Mesenchymal stem cell (in vitro differentiated cells and primary cell): ENCODE measurements at regions not wholly inside any gene's neighbourhood (a gene's known extent, or its start where the extent isn't known, plus 50 kb on each side); places are given as distances from the start of the nearest gene placed in this dataset.

Experiments used
- DNase-seq: peaks from one replicate; pipeline ENCODE4 v3.0.0-alpha.2; 2013
- H2AFZ ChIP-seq: one replicate; pipeline ENCODE4 v1.6.1; 2013; ENCODE audit warnings: low read depth, mild to moderate bottlenecking, control low read depth, inconsistent platforms, low read length, moderate library complexity
- H2AK5ac ChIP-seq: 2 replicates; pipeline ENCODE4 v1.6.1; 2013; ENCODE audit warnings: low read length, moderate library complexity, mild to moderate bottlenecking, inconsistent platforms; ENCODE audit not compliant: severe bottlenecking
- H2BK120ac ChIP-seq: one replicate; pipeline ENCODE4 v1.6.1; 2013; ENCODE audit warnings: low read depth, mild to moderate bottlenecking, inconsistent platforms, low read length, moderate library complexity
- H2BK12ac ChIP-seq, 2 experiments: one replicate each; pipeline ENCODE4 v1.6.1; 2013; ENCODE audit warnings: inconsistent platforms in 2 of 2, low read length in 2 of 2, mild to moderate bottlenecking in 2 of 2, moderate library complexity in 2 of 2, control low read depth in 1 of 2
- H2BK15ac ChIP-seq: one replicate; pipeline ENCODE4 v1.6.1; 2013; ENCODE audit warnings: mild to moderate bottlenecking, low read depth, inconsistent platforms; ENCODE audit not compliant: poor library complexity, severe bottlenecking
- H2BK5ac ChIP-seq: 2 replicates; pipeline ENCODE4 v1.6.1; 2013; ENCODE audit warnings: low read depth, mild to moderate bottlenecking, low read length, control low read depth, inconsistent platforms; ENCODE audit not compliant: poor library complexity, severe bottlenecking
- H3K14ac ChIP-seq, 2 experiments: one replicate each; pipeline ENCODE4 v1.6.1; 2013; ENCODE audit warnings: inconsistent platforms in 2 of 2, low read length in 2 of 2, control low read depth in 1 of 2, mild to moderate bottlenecking in 1 of 2, moderate library complexity in 1 of 2
- H3K18ac ChIP-seq, 2 experiments: one replicate each; pipeline ENCODE4 v1.6.1; 2013; ENCODE audit warnings: inconsistent platforms in 2 of 2, low read length in 2 of 2, control low read depth in 1 of 2, low read depth in 1 of 2, mild to moderate bottlenecking in 1 of 2
- H3K23ac ChIP-seq, 2 experiments: one replicate each; pipeline ENCODE4 v1.6.1; 2013; ENCODE audit warnings: inconsistent platforms in 2 of 2, low read length in 2 of 2, mild to moderate bottlenecking in 2 of 2, moderate library complexity in 2 of 2, control low read depth in 1 of 2
- H3K27ac ChIP-seq: 2 replicates; pipeline ENCODE4 v1.5.1; 2013; ENCODE audit warnings: mild to moderate bottlenecking, moderate library complexity, low read length, control low read depth, inconsistent platforms; ENCODE audit not compliant: poor library complexity, severe bottlenecking
- H3K27me3 ChIP-seq, 2 experiments: 2 replicates each; pipeline versions ENCODE4 v1.6.1 to v1.7.0; 2013; ENCODE audit warnings: low read length in 2 of 2, mild to moderate bottlenecking in 2 of 2, moderate library complexity in 2 of 2, control low read depth in 1 of 2, inconsistent platforms in 1 of 2; ENCODE audit not compliant: control insufficient read depth in 1 of 2, insufficient read depth in 1 of 2
- H3K36me3 ChIP-seq, 2 experiments: 2 replicates each; pipeline versions ENCODE4 v1.6.1 to v1.7.0; 2013; ENCODE audit warnings: low read length in 2 of 2, control low read depth in 1 of 2, inconsistent platforms in 1 of 2, low read depth in 1 of 2, mild to moderate bottlenecking in 1 of 2; ENCODE audit not compliant: insufficient read depth in 2 of 2, control insufficient read depth in 1 of 2
- H3K4ac ChIP-seq, 2 experiments: one replicate each; pipeline ENCODE4 v1.6.1; 2013; ENCODE audit warnings: inconsistent platforms in 2 of 2, low read length in 2 of 2, mild to moderate bottlenecking in 2 of 2, moderate library complexity in 2 of 2, control low read depth in 1 of 2, low read depth in 1 of 2
- H3K4me1 ChIP-seq: 2 replicates; pipeline ENCODE4 v1.6.1; 2013; ENCODE audit warnings: low read depth, low read length, control low read depth; ENCODE audit not compliant: control insufficient read depth, insufficient read depth
- H3K4me2 ChIP-seq: 2 replicates; pipeline ENCODE4 v1.6.1; 2013; ENCODE audit warnings: low read length, mild to moderate bottlenecking, inconsistent platforms; ENCODE audit not compliant: poor library complexity, severe bottlenecking
- H3K4me3 ChIP-seq, 2 experiments: 2 replicates each; pipeline versions ENCODE4 v1.5.1 to v1.7.0; 2013; ENCODE audit warnings: low read length in 2 of 2, mild to moderate bottlenecking in 2 of 2, control low read depth in 1 of 2, low read depth in 1 of 2; ENCODE audit not compliant: insufficient read depth in 1 of 2
- H3K79me1 ChIP-seq: replicated peaks from 2 replicates; pipeline ENCODE4 v1.6.1; 2013; ENCODE audit warnings: mild to moderate bottlenecking, control low read depth, low read length, inconsistent platforms; ENCODE audit not compliant: poor library complexity, severe bottlenecking
- H3K9ac ChIP-seq: 2 replicates; pipeline ENCODE4 v1.7.0; 2013; ENCODE audit warnings: mild to moderate bottlenecking, low read length, moderate library complexity
- H3K9me3 ChIP-seq: 2 replicates; pipeline ENCODE4 v1.7.0; 2013; ENCODE audit warnings: mild to moderate bottlenecking, low read length; ENCODE audit not compliant: control insufficient read depth
- H4K8ac ChIP-seq: one replicate; pipeline ENCODE4 v1.6.1; 2013; ENCODE audit warnings: inconsistent platforms, mild to moderate bottlenecking, low read length, moderate library complexity
- H4K91ac ChIP-seq: one replicate; pipeline ENCODE4 v1.6.1; 2013; ENCODE audit warnings: mild to moderate bottlenecking, low read length, inconsistent platforms
- WGBS: methylation state at CpG from one replicate; pipeline ENCODE4 v1.1.7; 2013; ENCODE audit warnings: mixed read lengths; 5-methylcytosine and 5-hydroxymethylcytosine counted together

GRCh38 chr11:15744693-15745092 is 611.7 kb downstream of the SOX6 start:
- Histone ChIP-seq H2AK5ac (no peak overlapping the region), H3K4me1 (no peaks in the 10 kb centered on the region), H3K9ac (no peak overlapping the region), H2BK15ac (no peak overlapping the region), H3K18ac (peak overlapping the region in 1 of 2 experiments; percentile 73), H4K91ac (no peak overlapping the region), H3K27ac (no peak overlapping the region), H3K36me3 (no peaks in the 10 kb centered on the region), H3K79me1 (no peaks in the 10 kb centered on the region), H3K9me3 (no peaks in the 10 kb centered on the region), H2AFZ (no peak overlapping the region), H3K23ac (no peak overlapping the region), H3K14ac (no peak overlapping the region), H2BK5ac (no peak overlapping the region), H4K8ac (peak overlapping the region; percentile 55), H2BK12ac (peak overlapping the region in 1 of 2 experiments; percentile 67), H3K4me3 (no peak overlapping the region), H3K27me3 (no peaks in the 10 kb centered on the region), H2BK120ac (no peak overlapping the region), H3K4ac (no peak overlapping the region), H3K4me2 (no peak overlapping the region)
- DNase-seq = no peak
- WGBS = 96% methylated on average over 3 of the region's 3 CpGs

GRCh38 chr11:15745266-15745665 is 611.1 kb downstream of the SOX6 start:
- DNase-seq = peak; percentile 47
- no peak overlapping the region for H4K91ac ChIP-seq
- peak overlapping the region; percentile 67 to 76 for H2BK12ac ChIP-seq
- no peak overlapping the region for H2BK15ac ChIP-seq
- 35% methylated on average over 2 of the region's 2 CpGs for WGBS
- no peaks in the 10 kb centered on the region for H3K9me3 ChIP-seq
- H3K4ac ChIP-seq = peak overlapping the region in 1 of 2 experiments; percentile 82
- no peak overlapping the region for H2AK5ac ChIP-seq
- no peaks in the 10 kb centered on the region for H3K79me1 ChIP-seq
- no peak overlapping the region for H2AFZ ChIP-seq
- H3K4me3 ChIP-seq = no peak overlapping the region
- H3K4me2 ChIP-seq = no peak overlapping the region
- H3K27ac ChIP-seq = no peak overlapping the region
- H3K36me3 ChIP-seq = no peaks in the 10 kb centered on the region
- no peak overlapping the region for H2BK120ac ChIP-seq
- no peak overlapping the region for H3K14ac ChIP-seq
- H3K18ac ChIP-seq = peak overlapping the region in 1 of 2 experiments; percentile 73
- H2BK5ac ChIP-seq = no peak overlapping the region
- H4K8ac ChIP-seq = peak overlapping the region; percentile 55
- no peaks in the 10 kb centered on the region for H3K27me3 ChIP-seq
- no peak overlapping the region for H3K23ac ChIP-seq
- H3K9ac ChIP-seq = no peak overlapping the region
- no peaks in the 10 kb centered on the region for H3K4me1 ChIP-seq

GRCh38 chr11:15747671-15748070 is 608.7 kb downstream of the SOX6 start:
- peak overlapping the region; percentile 72 for H4K8ac ChIP-seq
- no peak overlapping the region for H2BK5ac ChIP-seq
- H2BK15ac ChIP-seq = no peak overlapping the region
- H2AK5ac ChIP-seq = no peak overlapping the region
- H2AFZ ChIP-seq = no peak overlapping the region
- H4K91ac ChIP-seq = no peak overlapping the region
- peak; percentile 87 for DNase-seq
- peak overlapping the region in 1 of 2 experiments; percentile 67 for H3K4ac ChIP-seq
- no peak overlapping the region for H3K23ac ChIP-seq
- 12% methylated on average over 2 of the region's 2 CpGs for WGBS
- no peak overlapping the region for H3K27ac ChIP-seq
- no peak overlapping the region for H3K14ac ChIP-seq
- no peaks in the 10 kb centered on the region for H3K27me3 ChIP-seq
- no peak overlapping the region for H3K9ac ChIP-seq
- no peak overlapping the region for H3K4me3 ChIP-seq
- peak overlapping the region; percentile 61 for H2BK120ac ChIP-seq
- H3K4me2 ChIP-seq = no peak overlapping the region
- H3K9me3 ChIP-seq = no peaks in the 10 kb centered on the region
- H3K18ac ChIP-seq = peak overlapping the region in 1 of 2 experiments; percentile 54
- peak overlapping the region in 1 of 2 experiments; percentile 54 for H2BK12ac ChIP-seq
- H3K4me1 ChIP-seq = no peaks in the 10 kb centered on the region
- H3K36me3 ChIP-seq = no peaks in the 10 kb centered on the region
- no peaks in the 10 kb centered on the region for H3K79me1 ChIP-seq

GRCh38 chr11:15748132-15748531 is 608.2 kb downstream of the SOX6 start:
- H3K79me1 ChIP-seq = no peaks in the 10 kb centered on the region
- no peaks in the 10 kb centered on the region for H3K9me3 ChIP-seq
- no peak overlapping the region for H3K23ac ChIP-seq
- H4K91ac ChIP-seq = no peak overlapping the region
- H2AFZ ChIP-seq = no peak overlapping the region
- H3K27ac ChIP-seq = no peak overlapping the region
- H2BK5ac ChIP-seq = no peak overlapping the region
- H2AK5ac ChIP-seq = no peak overlapping the region
- no peak overlapping the region for H2BK12ac ChIP-seq
- H3K9ac ChIP-seq = no peak overlapping the region
- no peak overlapping the region for H3K4me3 ChIP-seq
- no peak overlapping the region for H2BK120ac ChIP-seq
- H2BK15ac ChIP-seq = no peak overlapping the region
- H3K18ac ChIP-seq = peak overlapping the region in 1 of 2 experiments; percentile 54
- DNase-seq = peak; percentile 50
- H3K36me3 ChIP-seq = no peaks in the 10 kb centered on the region
- H4K8ac ChIP-seq = no peak overlapping the region
- no peak overlapping the region for H3K4me2 ChIP-seq
- H3K4ac ChIP-seq = peak overlapping the region in 1 of 2 experiments; percentile 67
- H3K27me3 ChIP-seq = no peaks in the 10 kb centered on the region
- H3K4me1 ChIP-seq = no peaks in the 10 kb centered on the region
- no peak overlapping the region for H3K14ac ChIP-seq
